ENCODE measurements at regions not wholly inside any gene's neighbourhood (a gene's known extent, or its start where the extent isn't known, plus 50 kb on each side); places are given as distances from the start of the nearest gene placed in this dataset.

GRCh38 chr7:41910940-41911600, 208.2 kb upstream of the INHBA start:
- Mint-ChIP-seq H3K27me3 (ENCODE audit: unreplicated experiment) (no peaks in the 10 kb centered on the region), H3K4me1 (ENCODE audit: unreplicated experiment) (no peaks in the 10 kb centered on the region), H3K9me3 (ENCODE audit: unreplicated experiment) (no peaks in the 10 kb centered on the region), H3K4me3 (ENCODE audit: unreplicated experiment) (no peak overlapping the region), H3K36me3 (ENCODE audit: low read depth, unreplicated experiment) (no peaks in the 10 kb centered on the region), H3K27ac (ENCODE audit: unreplicated experiment) (no peak overlapping the region)
- no peak for TF ChIP-seq CTCF (IDR thresholded peaks at IDR 0.05; ENCODE audit: unreplicated experiment)
- no peak for DNase-seq (ENCODE audit: low spot score)

- no peak for DNase-seq (ENCODE audit: low spot score)
- TF ChIP-seq CTCF (IDR thresholded peaks at IDR 0.05; ENCODE audit: unreplicated experiment), result no peak
- no peak overlapping the region for H3K27ac Mint-ChIP-seq (ENCODE audit: unreplicated experiment)
- no peaks in the 10 kb centered on the region for H3K36me3 Mint-ChIP-seq (ENCODE audit: low read depth, unreplicated experiment)
- H3K4me1 Mint-ChIP-seq (ENCODE audit: unreplicated experiment), result no peaks in the 10 kb centered on the region
- H3K9me3 Mint-ChIP-seq (ENCODE audit: unreplicated experiment), result no peaks in the 10 kb centered on the region
- no peak overlapping the region for H3K4me3 Mint-ChIP-seq (ENCODE audit: unreplicated experiment)
- H3K27me3 Mint-ChIP-seq (ENCODE audit: unreplicated experiment), result no peaks in the 10 kb centered on the region
Observed at GRCh38 chr7:41907444-41907843, 204.6 kb upstream of the INHBA start.

GRCh38 chr7:41900532-41900931, 197.6 kb upstream of the INHBA start:
- Mint-ChIP-seq H3K9me3 (ENCODE audit: unreplicated experiment) (no peaks in the 10 kb centered on the region), H3K4me3 (ENCODE audit: unreplicated experiment) (no peak overlapping the region), H3K27me3 (ENCODE audit: unreplicated experiment) (no peaks in the 10 kb centered on the region), H3K4me1 (ENCODE audit: unreplicated experiment) (no peaks in the 10 kb centered on the region), H3K36me3 (ENCODE audit: low read depth, unreplicated experiment) (no peaks in the 10 kb centered on the region), H3K27ac (ENCODE audit: unreplicated experiment) (no peak overlapping the region)
- no peak for TF ChIP-seq CTCF (IDR thresholded peaks at IDR 0.05; ENCODE audit: unreplicated experiment)
- DNase-seq (ENCODE audit: low spot score), result no peak

GRCh38 chr7:41899823-41900433, 197.0 kb upstream of the INHBA start:
- Mint-ChIP-seq H3K4me1 (ENCODE audit: unreplicated experiment) (no peaks in the 10 kb centered on the region), H3K4me3 (ENCODE audit: unreplicated experiment) (no peak overlapping the region), H3K27ac (ENCODE audit: unreplicated experiment) (no peak overlapping the region), H3K27me3 (ENCODE audit: unreplicated experiment) (no peaks in the 10 kb centered on the region), H3K36me3 (ENCODE audit: low read depth, unreplicated experiment) (no peaks in the 10 kb centered on the region), H3K9me3 (ENCODE audit: unreplicated experiment) (no peaks in the 10 kb centered on the region)
- no peak for TF ChIP-seq CTCF (IDR thresholded peaks at IDR 0.05; ENCODE audit: unreplicated experiment)
- DNase-seq (ENCODE audit: low spot score), result no peak

- H3K4me3 Mint-ChIP-seq (ENCODE audit: unreplicated experiment), result no peak overlapping the region
- no peaks in the 10 kb centered on the region for H3K27me3 Mint-ChIP-seq (ENCODE audit: unreplicated experiment)
Observed at GRCh38 chr7:41893656-41894055, 190.8 kb upstream of the INHBA start.

More at GRCh38 chr7:41893656-41894055, 190.8 kb upstream of the INHBA start:
- Mint-ChIP-seq H3K27ac (ENCODE audit: unreplicated experiment) (no peak overlapping the region), H3K9me3 (ENCODE audit: unreplicated experiment) (no peaks in the 10 kb centered on the region), H3K4me1 (ENCODE audit: unreplicated experiment) (no peaks in the 10 kb centered on the region), H3K36me3 (ENCODE audit: low read depth, unreplicated experiment) (no peaks in the 10 kb centered on the region)
- DNase-seq (ENCODE audit: low spot score), result no peak
- TF ChIP-seq CTCF (IDR thresholded peaks at IDR 0.05; ENCODE audit: unreplicated experiment), result no peak

Data from endothelial cell (in vitro differentiated cells).